ENCODE measurements at regions not wholly inside any gene's neighbourhood (a gene's known extent, or its start where the extent isn't known, plus 50 kb on each side); places are given as distances from the start of the nearest gene placed in this dataset.

DNA sequence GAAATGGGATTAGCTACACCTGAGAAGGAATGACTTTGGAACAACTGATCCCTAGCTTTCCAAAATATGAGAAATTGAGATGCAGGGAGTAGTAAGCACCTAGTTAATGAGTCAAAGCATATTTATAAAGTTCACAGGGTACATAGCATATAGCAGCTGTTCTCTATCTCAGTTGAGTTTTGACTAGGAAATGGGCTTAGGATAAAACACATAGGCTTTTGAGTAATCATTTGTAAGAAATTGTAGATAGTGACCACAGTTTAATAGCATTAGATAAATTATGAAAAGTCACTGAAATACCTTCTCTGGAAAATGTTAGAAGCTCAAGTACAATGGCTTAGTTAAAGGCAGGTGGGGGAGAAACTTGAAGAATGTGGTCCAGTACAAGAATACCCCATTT, 444.7 kb upstream of the TNP1 start:
- DNase-seq (ENCODE audit: low read depth in 3 of 3), result no peak

DNA sequence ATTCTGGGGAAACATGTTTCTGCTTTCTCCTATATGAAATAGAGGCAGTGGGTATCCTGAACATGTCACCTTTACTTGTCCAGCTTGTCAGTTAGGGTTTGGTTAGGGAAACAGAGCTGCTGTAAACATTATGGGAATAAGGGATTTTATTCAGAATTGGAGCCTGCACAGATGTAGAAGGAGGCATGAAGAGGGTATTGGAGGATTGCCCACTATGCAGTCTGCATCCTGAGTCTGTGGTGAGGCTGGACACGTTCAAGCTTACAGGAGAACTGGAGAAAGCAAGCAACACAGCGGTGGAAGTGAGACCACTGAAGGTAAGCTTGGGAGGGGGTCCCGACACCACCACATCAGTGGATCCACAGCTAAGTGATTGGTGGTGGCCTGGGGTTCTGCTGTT, 443.0 kb upstream of the TNP1 start:
- no peak for DNase-seq (ENCODE audit: low read depth in 3 of 3)

DNA sequence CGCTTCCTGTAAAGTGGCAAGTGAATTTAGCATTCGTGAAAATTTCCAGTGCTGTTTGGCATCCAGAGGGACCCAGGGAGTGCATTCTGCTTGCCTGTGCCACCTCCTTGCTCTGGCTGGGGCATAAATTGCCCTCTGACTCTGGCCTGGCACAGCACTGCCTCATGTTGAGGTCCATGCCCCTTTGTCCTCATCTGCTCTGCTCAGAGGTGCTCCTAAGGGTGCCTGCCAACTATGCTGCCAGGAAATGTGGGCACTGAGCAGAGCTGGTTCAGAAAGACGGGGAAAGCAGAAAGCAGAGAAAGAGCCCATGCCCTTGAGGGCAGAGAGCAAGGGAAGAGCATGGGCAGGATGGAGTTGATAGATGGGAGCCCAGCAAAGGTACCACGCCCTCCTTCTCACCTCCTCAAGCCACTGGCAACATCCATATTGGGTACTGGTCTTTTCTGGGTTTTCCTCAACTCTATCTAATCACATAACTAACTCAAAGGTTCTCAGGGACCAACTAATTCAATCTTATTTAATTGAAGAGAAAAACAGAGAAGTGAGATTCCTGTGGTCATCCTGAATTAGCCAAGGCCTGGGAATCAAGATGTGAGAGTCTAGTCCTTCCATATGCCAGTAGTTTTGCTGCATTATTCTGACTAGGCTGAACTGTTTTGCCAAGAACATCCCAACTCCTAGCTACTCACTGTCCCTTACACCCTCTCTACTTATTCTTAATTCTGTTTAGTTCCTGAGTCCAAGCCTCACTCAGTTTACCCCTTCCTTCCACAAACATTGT, 441.5 kb upstream of the TNP1 start:
- no peak for DNase-seq (ENCODE audit: low read depth in 3 of 3)

DNA sequence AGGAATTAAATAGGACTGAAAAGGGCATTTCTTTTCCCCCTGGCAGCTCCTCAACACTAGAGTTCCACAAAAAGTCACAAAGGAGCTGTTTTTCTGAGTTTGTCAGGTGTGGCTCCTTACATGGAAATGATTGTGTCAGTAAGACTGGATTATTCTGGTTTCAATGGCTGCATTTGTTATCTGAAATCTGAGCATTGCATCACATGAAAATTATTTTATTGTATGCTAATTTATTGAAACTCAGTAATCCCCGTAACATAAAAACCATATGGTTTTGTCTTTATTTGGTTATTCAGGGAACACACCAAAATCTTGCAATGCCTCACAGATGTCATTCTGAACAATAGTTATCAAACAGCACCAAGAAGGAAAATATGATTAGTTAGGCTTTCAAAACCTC, 439.7 kb upstream of the TNP1 start:
- no peak for DNase-seq (ENCODE audit: low read depth in 3 of 3)

DNA sequence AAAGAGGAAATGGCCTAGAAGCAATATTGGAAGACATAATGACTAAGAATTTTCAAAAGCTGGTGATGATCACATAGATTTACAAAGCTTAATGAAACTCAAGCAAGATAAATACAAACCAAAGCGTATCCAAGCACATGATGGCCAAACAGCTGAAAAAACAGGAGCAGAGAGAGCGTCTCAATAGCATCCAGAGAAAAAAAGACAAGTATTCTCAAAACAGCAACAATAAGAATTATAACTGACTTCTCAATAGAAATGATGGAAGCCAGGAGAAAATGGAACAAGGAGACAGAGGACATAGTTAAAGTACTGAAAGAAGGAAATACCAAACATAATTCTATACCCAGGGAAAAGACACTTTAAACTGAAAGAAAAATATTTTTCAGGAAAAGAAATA, 437.2 kb upstream of the TNP1 start:
- no peak for DNase-seq (ENCODE audit: low read depth in 3 of 3)

DNA sequence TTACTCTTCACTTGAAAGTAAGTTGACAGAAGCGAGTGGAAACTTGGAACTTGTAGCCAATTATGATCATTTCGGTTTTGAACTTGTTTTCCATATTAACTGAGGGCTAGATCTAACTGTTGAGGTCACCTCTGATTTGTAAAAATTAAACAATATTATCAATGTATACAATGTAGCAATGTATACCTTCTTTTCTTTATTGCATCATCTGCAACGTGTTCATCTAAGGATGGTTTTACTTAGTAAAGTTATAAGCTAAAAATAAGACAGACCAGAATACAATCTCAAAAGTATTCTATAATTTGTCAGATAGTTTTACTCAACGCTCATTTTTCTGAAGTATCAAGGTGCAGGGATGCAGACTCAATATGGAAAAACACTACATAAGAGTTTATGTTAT, 435.0 kb upstream of the TNP1 start:
- no peak for DNase-seq (ENCODE audit: low read depth in 3 of 3)

DNA sequence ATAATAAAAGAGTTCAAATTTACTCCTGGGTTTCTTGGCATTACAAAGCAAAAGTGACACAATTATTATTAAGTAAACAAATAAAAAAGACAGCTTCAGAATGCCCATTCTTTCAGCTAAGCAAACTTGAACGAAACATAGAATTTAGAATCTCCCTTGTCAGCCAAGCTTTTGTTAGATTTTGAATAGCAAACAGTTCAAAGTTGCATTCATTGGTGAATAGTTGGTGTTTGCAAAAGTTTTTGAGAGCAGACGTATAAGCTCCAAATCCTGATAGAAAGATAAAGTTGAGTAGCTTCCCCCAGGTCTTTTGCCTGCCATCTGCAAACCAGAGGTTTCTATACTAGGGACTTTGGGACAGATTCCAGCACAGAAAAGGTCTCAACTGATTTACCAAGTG, 434.3 kb upstream of the TNP1 start:
- DNase-seq (ENCODE audit: low read depth in 3 of 3), result no peak

DNA sequence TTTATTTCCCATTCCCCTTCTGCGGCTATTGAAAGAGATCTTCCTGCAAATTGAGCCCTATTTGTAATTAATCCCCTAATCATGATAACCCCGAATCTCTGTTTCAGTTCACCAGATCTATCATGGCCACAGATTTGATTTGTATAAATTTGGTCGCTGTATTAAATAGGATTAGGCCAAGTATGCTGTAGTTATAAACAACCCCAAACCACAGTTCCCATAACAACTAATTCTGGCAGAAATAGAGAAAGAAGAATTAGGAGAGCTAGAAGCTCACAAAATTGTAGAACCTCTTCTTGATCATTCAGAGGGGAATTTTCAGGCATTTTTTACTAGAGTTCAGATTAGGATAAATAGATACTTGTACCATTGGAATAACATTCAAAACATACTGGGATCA, 433.7 kb upstream of the TNP1 start:
- DNase-seq (ENCODE audit: low read depth in 3 of 3), result no peak

DNA sequence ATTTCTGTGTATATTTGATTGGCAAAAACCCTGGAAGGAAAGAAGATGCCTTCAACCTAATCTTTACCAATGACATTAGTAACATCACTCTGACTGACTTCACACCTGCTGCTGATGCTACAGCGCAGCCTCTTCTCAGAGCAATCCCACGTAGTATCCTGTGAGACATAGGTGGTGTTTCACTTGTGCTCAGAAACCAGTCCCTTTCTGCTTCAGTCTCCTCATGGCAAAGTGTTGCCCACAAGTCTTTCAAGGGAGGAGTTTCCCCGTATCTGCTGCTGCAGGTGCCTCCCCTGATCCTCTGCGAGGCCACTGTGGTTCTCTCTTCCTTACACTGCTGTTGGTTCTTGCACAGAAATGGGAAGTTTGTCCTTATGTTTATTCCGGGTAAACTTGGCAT, 433.2 kb upstream of the TNP1 start:
- no peak for DNase-seq (ENCODE audit: low read depth in 3 of 3)

DNA sequence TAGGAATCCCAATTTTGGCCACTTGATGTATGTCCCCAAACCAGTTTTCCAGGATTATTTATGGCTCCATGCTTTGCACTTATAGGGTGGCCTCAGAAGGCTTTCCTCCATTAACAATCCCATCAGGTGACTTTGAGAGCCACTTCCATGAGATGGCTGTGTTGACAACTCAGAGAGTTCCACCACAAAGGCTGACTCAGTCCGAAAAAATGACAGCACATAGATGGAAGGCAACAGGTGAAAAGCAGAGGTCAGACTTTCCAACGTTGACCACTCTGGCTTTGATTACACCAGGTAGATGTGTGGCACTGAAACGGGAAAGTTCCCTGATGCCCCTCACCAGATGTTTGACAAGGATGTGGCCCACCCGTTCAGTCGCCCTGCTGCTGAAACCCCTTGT, 431.4 kb upstream of the TNP1 start:
- no peak for DNase-seq (ENCODE audit: low read depth in 3 of 3)

DNA sequence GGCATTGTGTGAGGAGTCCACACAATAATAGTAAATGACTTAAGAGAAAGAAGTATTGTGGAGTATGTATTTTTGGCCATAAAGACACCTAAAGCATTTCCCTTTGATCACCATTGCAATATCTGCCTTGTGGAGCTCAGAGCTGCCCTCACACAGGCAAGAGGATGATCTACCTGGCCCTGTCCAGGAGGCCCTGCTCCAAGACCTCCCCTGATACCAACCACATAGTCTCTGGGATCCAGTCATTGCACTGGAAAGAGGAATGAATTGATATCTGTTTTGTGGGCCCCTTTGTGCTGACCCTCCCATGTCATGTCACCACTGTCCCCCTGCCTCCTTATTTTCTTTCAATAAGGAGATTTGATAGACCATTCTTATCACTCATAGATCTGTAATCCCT, 430.6 kb upstream of the TNP1 start:
- no peak for DNase-seq (ENCODE audit: low read depth in 3 of 3)

DNA sequence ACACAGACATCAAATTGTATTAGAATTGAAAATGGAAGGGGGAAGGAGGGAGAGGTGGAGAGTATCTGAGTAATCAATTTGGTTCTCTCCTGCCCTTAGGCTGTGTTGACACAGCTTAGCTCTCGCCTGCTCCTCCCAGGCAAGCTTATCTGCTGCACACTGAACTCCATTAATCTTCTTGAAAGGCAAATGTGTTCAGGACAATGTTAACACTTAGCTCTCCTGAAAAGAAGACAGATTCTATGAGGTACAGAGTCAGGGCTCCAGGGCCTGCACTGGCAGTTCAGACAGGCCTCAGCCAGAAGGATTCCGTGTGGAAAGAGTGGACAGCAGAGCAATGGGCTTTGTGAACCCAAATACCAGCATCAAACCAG, 430.0 kb upstream of the TNP1 start:
- DNase-seq (ENCODE audit: low read depth in 3 of 3), result no peak

DNA sequence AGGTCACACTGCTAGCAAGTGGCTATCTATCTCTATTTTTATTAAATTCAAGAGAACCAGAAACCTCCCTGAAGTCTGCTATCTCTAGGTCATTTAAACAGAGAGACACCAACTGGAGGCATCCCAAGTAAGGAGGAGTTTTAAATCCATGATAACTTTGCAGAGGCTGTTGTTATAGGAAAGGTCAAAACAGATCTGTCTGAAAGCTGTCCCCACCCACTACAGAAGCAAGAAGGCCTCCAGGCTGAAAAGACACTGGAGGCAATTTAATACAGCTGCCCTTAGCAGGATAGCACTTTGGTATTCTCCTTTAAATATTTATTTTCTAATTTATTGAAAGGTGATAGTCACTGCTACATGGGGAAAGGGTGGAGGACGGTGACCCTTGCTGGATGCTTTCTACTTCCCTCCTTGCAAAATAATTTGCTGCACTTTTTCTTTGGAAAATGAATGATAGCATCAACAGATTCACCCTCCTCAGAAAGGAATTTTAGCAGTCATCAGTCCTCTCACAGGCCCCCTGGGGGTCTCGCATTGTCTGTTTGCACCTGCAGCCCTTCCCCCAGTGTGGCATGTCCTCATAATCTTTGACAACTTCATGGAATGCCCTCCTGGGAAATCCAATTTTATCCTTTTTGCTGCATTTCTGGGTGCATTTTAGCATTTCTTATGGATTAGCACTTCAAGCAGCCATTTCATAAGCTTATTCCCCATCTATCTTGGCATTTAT, 429.5 kb upstream of the TNP1 start:
- DNase-seq (ENCODE audit: low read depth in 3 of 3), result no peak

DNA sequence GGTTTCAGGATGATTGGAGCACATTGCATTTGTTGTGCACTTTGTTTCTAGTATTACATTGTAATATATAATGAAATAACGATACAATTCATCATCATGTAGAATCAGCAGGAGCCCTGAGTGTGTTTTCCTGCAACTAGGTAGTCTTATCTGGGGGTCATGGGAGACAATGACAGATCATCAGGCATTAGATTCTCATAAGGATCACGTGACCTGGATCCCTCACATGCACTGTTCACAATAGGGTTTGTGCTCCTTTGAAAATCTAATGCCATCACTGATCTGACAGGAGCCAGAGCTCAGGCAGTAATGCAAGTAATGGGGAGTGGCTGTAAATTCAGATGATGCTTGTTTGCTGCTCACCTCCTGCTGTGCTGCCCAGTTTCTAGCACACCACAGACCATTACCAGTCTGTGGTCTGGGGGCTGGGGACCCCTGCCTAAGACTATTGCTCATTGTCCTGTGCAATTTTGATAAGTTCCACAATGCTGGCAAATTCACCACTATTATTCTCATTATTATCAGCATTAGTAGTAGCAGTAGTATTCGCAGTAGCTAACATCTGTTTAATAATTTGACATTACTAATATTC, 428.7 kb upstream of the TNP1 start:
- DNase-seq (ENCODE audit: low read depth in 3 of 3), result no peak

DNA sequence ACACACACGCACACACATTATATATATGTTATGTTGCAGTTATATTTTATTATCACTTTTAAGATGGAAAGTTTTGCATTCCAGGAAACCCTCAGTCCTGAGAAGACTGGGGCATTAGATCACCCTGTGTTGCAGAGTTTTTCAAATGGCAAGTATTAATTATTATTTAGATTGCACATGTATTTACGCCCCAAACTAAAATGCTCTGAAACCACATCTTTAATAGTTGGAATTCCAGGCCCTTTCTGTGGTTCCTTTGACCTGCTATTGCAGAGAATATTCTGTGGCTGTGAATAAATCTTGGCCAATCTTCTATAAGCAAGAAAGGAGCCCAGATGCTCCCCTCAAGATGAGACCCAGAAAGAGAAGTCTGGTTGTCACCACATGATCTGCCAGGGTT, 427.0 kb upstream of the TNP1 start:
- DNase-seq (ENCODE audit: low read depth in 3 of 3), result no peak

DNA sequence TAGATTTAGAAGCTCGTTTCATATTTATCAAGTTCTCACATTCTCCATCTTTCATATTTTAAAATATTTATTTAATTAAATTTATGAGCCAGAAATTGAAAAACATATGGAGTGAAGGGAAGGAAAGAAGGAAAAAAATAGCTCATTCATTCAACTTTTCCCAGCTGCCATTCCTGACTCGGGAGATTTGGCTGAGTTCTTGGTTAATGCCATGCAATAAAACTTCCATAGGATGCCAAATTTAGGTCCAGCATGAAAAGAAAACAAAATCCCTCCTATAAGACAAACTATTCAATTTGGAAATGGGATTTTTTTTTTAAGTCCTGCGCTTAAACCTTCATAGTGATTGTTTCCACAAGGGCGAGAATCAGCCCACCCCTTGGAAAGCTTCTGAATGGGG, 426.1 kb upstream of the TNP1 start:
- no peak for DNase-seq (ENCODE audit: low read depth in 3 of 3)

DNA sequence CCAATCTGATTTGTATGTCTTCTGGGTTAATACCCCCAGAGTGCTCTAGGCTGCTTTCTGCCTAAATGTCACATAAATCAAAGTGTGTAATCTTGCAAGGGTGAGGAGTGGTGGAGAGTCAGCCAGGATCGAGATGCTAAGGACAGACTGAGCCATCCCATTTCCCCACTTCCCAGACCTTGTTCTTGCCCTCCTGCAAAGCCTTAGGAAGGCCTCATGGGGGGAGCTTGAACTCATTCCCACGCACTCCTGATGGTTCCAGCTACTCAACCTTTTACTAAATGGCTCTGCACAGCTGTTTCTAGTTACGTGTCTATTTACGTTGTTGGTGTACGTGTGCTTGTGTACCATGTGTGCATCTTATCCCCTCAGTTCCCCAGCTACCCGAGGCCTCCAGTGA, 423.6 kb upstream of the TNP1 start:
- no peak for DNase-seq (ENCODE audit: low read depth in 3 of 3)

DNA sequence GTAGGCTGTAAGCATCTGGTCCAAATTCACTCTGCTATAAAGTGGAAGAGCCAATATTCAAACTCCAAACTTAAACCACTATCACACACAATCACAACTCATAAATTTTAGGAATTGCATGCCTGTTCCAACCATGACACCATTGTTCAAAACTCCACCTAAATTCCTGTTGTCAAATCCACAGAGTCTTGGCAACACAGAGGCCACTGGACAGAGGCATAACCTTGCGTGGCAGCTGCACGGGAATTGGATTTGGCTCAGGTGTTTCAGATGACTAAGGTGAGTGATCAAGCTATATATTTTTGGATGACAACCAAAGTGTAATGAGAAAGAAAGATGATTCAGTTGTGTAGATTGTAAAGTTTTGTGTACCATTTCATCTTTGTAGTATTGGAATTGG, 422.7 kb upstream of the TNP1 start:
- DNase-seq (ENCODE audit: low read depth in 3 of 3), result no peak

DNA sequence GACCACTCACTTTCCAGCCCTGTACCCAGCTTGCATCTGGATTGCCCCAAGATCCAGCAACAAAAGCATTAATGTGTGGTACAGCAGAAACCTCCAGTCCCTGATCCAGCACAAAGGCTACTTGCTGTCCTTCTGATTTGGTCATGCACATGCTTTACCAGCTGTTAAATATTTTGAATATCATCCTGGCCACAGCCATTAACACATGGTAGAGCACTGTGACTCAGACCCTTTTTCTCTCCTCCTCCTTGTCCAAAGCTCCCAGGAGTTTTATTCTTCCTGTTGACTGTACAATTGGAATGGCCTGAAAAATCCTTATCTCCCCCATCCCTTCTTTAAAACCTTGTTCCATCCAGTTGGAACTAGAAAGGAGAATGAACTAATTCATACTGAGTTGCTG, 419.7 kb upstream of the TNP1 start:
- no peak for DNase-seq (ENCODE audit: low read depth in 3 of 3)

DNA sequence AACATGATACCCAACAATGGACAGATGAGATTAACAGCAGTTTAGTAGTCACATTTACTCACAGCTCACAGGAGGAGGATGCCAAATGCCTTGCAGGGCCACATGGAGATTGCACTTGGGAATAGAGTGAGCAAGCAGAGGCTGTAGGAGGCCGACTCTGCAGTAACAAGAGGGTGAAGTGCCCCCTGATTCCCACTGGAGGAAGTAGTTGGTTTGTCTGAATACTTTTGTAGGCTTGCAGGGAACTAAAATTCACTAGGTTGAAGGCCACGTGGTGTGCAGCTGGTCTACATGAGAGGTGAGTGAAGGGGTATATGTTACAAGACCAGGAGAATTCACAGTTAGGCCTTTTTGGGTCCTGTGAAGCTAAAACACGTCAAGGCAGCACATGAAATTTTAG, 419.3 kb upstream of the TNP1 start:
- no peak for DNase-seq (ENCODE audit: low read depth in 3 of 3)

DNA sequence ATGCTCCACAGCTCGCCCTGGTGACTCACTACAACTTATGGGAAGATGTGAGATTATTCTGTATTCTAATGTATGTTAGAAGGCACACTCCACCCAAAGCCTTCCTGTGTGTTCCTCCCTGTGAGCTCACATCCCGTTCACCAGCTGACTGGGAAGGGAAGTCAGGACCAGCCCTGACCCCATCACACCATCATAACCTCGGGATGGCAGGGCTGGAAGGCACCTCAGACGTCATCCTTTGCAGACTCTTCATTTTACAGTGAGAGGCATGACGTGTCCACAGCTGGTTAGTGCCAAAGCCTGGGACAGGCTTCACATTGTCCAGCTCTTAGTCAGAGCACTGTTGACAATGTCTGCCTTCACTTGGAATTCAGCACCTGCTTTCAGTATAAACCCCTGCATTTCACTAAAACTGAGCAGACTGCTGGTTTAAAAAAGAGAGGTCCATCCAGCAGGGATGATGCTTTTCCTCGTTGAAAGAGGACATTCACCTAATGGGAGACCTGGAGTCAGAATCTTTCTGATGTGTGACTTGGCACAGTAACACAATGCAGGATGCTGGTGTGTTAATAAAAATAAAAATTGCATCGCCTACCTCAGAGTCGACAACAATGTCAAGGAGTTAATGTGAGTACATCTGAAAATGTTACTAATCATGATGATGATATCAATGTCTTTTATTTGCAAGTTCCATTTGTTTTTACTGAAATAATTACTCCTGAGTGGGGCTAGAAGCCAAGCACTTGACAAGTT, 418.0 kb upstream of the TNP1 start:
- DNase-seq (ENCODE audit: low read depth in 3 of 3), result no peak

DNA sequence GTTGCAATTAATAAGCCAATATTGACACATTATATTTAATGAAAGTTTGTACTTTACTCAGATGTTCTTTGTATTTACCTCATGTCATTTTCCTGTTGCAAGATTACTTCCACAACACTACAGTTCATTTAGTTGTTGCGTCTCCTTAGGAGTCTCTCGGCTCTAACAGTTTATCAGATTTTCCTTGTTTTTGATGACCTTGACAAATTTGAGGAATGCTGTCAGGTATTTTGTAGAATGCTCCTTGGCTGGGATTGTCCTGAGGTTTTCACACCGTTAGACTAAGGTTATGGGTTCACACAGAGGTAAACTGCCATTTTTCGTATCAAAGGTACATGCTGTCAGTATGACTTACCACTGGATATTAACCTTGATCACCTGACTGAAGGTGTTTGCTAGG, 416.6 kb upstream of the TNP1 start:
- no peak for DNase-seq (ENCODE audit: low read depth in 3 of 3)

DNA sequence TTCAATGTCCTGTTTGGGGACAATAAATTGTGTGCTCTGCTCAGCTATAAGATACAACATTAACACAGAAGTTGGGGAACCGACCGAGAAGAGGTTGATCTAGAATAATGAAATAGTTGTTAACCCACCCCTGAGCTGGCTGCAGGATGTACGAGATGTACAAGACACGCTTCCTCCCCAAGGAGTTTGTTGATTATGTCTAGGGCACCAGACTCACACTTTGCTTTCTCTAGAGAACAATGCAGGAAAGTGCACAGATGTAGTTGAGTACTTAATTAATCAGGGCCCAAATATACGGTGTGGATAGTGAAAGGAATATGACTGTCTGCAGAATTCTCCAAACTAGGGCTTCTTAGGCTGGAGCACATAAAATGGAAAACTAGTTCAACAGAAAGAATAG, 415.2 kb upstream of the TNP1 start:
- no peak for DNase-seq (ENCODE audit: low read depth in 3 of 3)
